HL-60 (cell line): ENCODE measurements at regions not wholly inside any gene's neighbourhood (a gene's known extent, or its start where the extent isn't known, plus 50 kb on each side); places are given as distances from the start of the nearest gene placed in this dataset.

ENCODE experiments used
- CTCF ChIP-seq: IDR thresholded peaks from one replicate; pipeline ENCODE4 v1.5.1; 2011; ENCODE audit warnings: low read length, control low read depth, inconsistent platforms; ENCODE audit not compliant: insufficient read depth
- POLR2AphosphoS5 ChIP-seq: IDR thresholded peaks from 2 replicates; pipeline ENCODE4 v1.6.1; 2012; ENCODE audit warnings: low read depth

GRCh38 chr12:4104722-4105244 lies 168.8 kb upstream of the CCND2 start:
- TF ChIP-seq CTCF (no peak), POLR2AphosphoS5 (no peak)
